Neural cell (in vitro differentiated cells): ENCODE measurements at regions not wholly inside any gene's neighbourhood (a gene's known extent, or its start where the extent isn't known, plus 50 kb on each side); places are given as distances from the start of the nearest gene placed in this dataset.

Experiments used
- CTCF ChIP-seq: fragments of 450-650 bp; IDR thresholded peaks from 2 replicates; pipeline ENCODE4 v1.5.1; 2014; ENCODE audit warnings: antibody characterized with exemption, mild to moderate bottlenecking, moderate library complexity; ENCODE audit not compliant: poor library complexity, severe bottlenecking
- EP300 ChIP-seq: fragments of 450-650 bp; conservative IDR thresholded peaks from 2 replicates; pipeline ENCODE4 v1.6.1; 2014; ENCODE audit warnings: antibody characterized with exemption, mild to moderate bottlenecking, moderate library complexity; ENCODE audit not compliant: poor library complexity, severe bottlenecking
- EZH2 ChIP-seq: fragments of 200-600, 300-800 bp; shearing (Covaris generic), sonication (generic); IDR thresholded peaks from 2 replicates; pipeline ENCODE4 v1.6.1; 2014; ENCODE audit warnings: antibody characterized with exemption, low read length, borderline replicate concordance, mild to moderate bottlenecking; ENCODE audit not compliant: insufficient read depth, poor library complexity, severe bottlenecking
- POLR2AphosphoS5 ChIP-seq: IDR thresholded peaks from 2 replicates; pipeline ENCODE4 v1.6.1; 2012
- RAD21 ChIP-seq: fragments of 450-650 bp; conservative IDR thresholded peaks from 2 replicates; pipeline ENCODE4 v1.6.1; 2014; ENCODE audit warnings: antibody characterized with exemption, mild to moderate bottlenecking, moderate library complexity
- REST ChIP-seq: IDR thresholded peaks from 2 replicates; pipeline ENCODE4 v1.6.1; 2012; ENCODE audit warnings: borderline replicate concordance
- SMC3 ChIP-seq: fragments of 450-650 bp; conservative IDR thresholded peaks from 2 replicates; pipeline ENCODE4 v1.6.1; 2014; ENCODE audit warnings: antibody characterized with exemption, mild to moderate bottlenecking, moderate library complexity; ENCODE audit not compliant: poor library complexity
- TAF1 ChIP-seq: IDR thresholded peaks from 2 replicates; pipeline ENCODE4 v1.6.1; 2012; ENCODE audit warnings: low read depth

GRCh38 chr13:109673477-109673876 is 112.9 kb downstream of the IRS2 start:
- TF ChIP-seq CTCF (no peak), TAF1 (no peak), EZH2 (no peak), RAD21 (no peak), POLR2AphosphoS5 (no peak), EP300 (no peak), SMC3 (no peak), REST (no peak)
